ENCODE measurements at regions not wholly inside any gene's neighbourhood (a gene's known extent, or its start where the extent isn't known, plus 50 kb on each side); places are given as distances from the start of the nearest gene placed in this dataset.
A peak's percentile ranks its signal among the peaks of the same experiment; 100 is the strongest.
"Not testable (repeated sequence)": the region's sequence is repeated elsewhere in the genome, so short reads cannot be mapped to it uniquely, and the experiment has no call there.

DNA sequence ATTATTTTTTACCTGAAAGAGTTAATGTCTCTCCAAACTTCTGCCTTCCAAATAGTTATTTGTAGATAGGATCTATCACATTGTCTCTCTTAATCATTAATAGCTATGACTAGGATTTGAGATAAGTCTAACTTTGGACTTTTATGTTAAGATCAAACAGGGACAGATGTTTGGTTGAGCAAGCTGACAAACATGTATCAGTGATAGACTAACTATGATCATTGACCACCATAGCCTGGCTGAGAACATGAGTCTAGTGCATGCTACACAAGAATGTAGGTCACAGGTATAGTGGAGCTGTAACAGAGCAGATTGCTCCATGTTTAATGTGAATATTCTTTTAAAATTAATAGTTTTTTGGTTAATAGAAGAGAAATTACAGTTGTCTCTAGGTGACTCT, 52.0 kb downstream of the SYT15B start:
- not testable (repeated sequence) for H3K4me1 ChIP-seq (ENCODE audit: insufficient read depth, low read length); H3K4me3 ChIP-seq (ENCODE audit: low read length); H3K36me3 ChIP-seq (ENCODE audit: insufficient read depth, low read length); H3K9me3 ChIP-seq (ENCODE audit: insufficient read depth, low read depth, low read length); H3K27me3 ChIP-seq (ENCODE audit: insufficient read depth, low read length); H3K27ac ChIP-seq (ENCODE audit: low read depth, low read length); H3K9ac ChIP-seq (ENCODE audit: low read depth, low read length)

DNA sequence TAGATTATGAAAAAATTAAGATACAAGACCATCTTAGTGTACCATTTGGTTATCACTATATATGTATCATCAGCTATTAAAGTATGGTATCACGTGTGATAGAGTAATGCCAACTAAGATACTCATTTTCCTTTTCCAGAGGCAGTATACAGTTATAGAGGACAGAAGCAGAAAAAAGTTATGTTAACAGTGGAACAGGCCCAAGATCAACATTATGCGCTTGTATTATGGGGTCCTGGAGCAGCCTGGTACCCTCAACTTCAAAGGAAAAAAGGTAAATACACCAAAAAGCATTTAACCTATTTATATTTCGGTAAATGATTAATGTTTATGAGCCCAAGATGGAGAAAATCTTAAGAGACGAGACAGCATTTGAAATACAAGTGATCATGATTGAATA, 52.9 kb downstream of the SYT15B start:
- no CpG with 5 or more reads among the region's 4 CpGs for WGBS
- H3K9ac ChIP-seq (ENCODE audit: low read depth, low read length); H3K36me3 ChIP-seq (ENCODE audit: insufficient read depth, low read length); H3K4me3 ChIP-seq (ENCODE audit: low read length); H3K27ac ChIP-seq (ENCODE audit: low read depth, low read length); H3K4me1 ChIP-seq (ENCODE audit: insufficient read depth, low read length); H3K9me3 ChIP-seq (ENCODE audit: insufficient read depth, low read depth, low read length); H3K27me3 ChIP-seq (ENCODE audit: insufficient read depth, low read length): not testable (repeated sequence)

DNA sequence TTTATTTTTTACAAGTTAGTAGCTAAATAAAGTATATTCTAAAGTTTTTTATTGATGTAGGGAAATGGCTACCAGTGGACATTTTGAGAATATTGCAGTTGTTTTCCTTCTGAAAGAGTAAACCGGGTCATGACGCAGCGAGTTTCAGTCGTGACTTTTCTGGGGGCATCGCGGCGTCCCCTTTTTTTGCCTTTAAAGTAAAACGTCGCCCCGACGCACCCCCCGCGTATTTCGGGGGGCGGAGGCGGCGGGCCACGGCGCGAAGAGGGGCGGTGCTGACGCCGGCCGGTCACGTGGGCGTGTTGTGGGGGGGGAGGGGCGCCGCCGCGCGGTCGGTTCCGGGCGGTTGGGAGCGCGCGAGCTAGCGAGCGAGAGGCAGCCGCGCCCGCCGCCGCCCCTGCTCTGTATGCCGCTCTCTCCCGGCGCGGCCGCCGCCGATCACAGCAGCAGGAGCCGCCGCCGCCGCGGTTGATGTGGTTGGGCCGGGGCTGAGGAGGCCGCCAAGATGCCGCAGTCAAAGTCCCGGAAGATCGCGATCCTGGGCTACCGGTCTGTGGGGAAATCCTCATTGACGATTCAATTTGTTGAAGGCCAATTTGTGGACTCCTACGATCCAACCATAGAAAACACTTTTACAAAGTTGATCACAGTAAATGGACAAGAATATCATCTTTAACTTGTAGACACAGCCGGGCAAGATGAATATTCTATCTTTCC, 57.5 kb downstream of the SYT15B start:
- Histone ChIP-seq H3K9ac (ENCODE audit: low read depth, low read length) (peak overlapping the region; percentile 47; the same call in 1 of the 2 replicates), H3K4me3 (ENCODE audit: low read length) (peak overlapping the region; percentile 47)

DNA sequence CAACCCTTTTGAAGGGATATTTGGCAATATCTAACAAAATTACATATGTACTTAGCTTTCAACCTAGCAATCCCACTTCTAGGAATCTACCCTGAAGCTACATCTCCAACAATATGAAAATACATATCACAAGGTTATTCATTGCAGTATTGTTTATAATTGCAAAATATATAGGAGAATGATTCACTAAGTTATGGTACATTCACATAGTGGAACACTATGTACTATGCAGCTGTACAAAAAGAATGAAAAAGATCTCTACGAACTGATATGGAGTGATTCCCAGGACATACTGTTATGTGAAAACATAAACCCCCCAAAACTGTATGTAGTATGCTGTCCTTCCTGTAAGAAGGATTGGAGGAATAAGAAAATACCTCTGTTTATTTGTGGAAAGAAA, 62.1 kb downstream of the SYT15B start:
- H3K4me3 ChIP-seq (ENCODE audit: low read length); H3K36me3 ChIP-seq (ENCODE audit: insufficient read depth, low read length); H3K4me1 ChIP-seq (ENCODE audit: insufficient read depth, low read length); H3K9me3 ChIP-seq (ENCODE audit: insufficient read depth, low read depth, low read length); H3K27ac ChIP-seq (ENCODE audit: low read depth, low read length); H3K27me3 ChIP-seq (ENCODE audit: insufficient read depth, low read length); H3K9ac ChIP-seq (ENCODE audit: low read depth, low read length): not testable (repeated sequence)
- no CpG with 5 or more reads among the region's 1 CpG for WGBS

More for the DNA sequence above, 57.5 kb downstream of the SYT15B start:
- not testable (repeated sequence) for H3K27me3 ChIP-seq (ENCODE audit: insufficient read depth, low read length); H3K36me3 ChIP-seq (ENCODE audit: insufficient read depth, low read length); H3K4me1 ChIP-seq (ENCODE audit: insufficient read depth, low read length); H3K27ac ChIP-seq (ENCODE audit: low read depth, low read length); H3K9me3 ChIP-seq (ENCODE audit: insufficient read depth, low read depth, low read length)
- no CpG with 5 or more reads among the region's 66 CpGs for WGBS

DNA sequence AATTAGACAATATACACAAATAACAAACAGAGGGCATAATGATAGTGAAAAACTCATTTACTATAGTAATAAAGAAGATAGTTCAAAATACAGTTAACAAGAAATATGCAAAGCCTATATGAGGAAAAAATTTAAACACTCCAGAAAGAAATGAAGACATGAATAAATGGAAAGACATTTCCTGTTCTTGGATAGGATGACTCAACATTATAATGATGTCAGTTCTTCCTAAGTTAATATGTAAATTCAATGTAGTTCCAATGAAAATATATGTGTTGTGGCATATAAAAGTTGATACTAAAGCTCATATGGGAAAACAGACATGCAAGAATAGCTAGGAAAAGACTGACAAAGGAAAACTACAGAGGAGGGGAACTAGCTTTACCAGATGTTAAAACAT, 63.5 kb downstream of the SYT15B start:
- H3K27me3 ChIP-seq (ENCODE audit: insufficient read depth, low read length); H3K9ac ChIP-seq (ENCODE audit: low read depth, low read length); H3K36me3 ChIP-seq (ENCODE audit: insufficient read depth, low read length); H3K4me3 ChIP-seq (ENCODE audit: low read length); H3K9me3 ChIP-seq (ENCODE audit: insufficient read depth, low read depth, low read length); H3K27ac ChIP-seq (ENCODE audit: low read depth, low read length); H3K4me1 ChIP-seq (ENCODE audit: insufficient read depth, low read length): not testable (repeated sequence)

DNA sequence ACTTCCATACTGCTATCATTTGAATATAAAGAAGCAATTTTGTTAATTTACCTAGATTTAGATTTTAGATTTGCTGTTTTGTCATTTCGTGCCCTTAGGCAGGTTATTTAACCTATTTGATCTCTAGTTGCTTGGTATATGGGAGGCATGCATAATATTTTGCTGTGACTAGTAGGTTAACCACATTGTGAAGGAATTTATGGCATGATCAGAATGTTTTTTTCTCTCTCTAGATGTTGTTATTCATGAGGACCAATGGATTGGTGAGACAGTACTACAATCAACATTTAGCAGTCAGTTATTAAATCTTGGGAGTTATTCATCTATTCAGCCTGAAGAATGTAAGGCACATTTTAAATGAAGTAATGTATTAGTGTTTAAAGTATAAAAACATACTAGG, 67.2 kb downstream of the SYT15B start:
- not testable (repeated sequence) for H3K9ac ChIP-seq (ENCODE audit: low read depth, low read length); H3K4me3 ChIP-seq (ENCODE audit: low read length); H3K4me1 ChIP-seq (ENCODE audit: insufficient read depth, low read length); H3K9me3 ChIP-seq (ENCODE audit: insufficient read depth, low read depth, low read length); H3K27ac ChIP-seq (ENCODE audit: low read depth, low read length); H3K27me3 ChIP-seq (ENCODE audit: insufficient read depth, low read length); H3K36me3 ChIP-seq (ENCODE audit: insufficient read depth, low read length)
- no CpG with 5 or more reads among the region's 1 CpG for WGBS

DNA sequence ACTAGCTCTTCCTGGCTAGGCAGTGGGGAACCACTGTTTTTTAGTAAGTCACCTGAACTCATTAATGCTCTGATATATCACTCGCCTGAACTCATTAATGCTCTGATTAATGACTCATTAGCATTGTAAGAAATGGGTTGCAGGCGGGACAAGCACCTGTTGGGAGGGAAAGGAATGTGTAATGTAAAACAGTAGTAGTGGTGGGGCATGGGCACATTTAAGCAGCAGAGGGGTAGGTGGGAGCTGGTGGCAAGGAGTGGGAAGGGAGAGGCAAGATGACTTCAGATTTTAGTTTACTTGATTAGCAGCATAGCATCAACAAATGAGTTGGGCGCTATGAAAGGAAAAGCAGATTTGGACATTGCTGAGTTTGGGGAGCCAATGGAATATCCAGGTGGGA, 68.2 kb downstream of the SYT15B start:
- H3K4me1 ChIP-seq (ENCODE audit: insufficient read depth, low read length); H3K27ac ChIP-seq (ENCODE audit: low read depth, low read length); H3K36me3 ChIP-seq (ENCODE audit: insufficient read depth, low read length); H3K27me3 ChIP-seq (ENCODE audit: insufficient read depth, low read length); H3K9ac ChIP-seq (ENCODE audit: low read depth, low read length); H3K4me3 ChIP-seq (ENCODE audit: low read length); H3K9me3 ChIP-seq (ENCODE audit: insufficient read depth, low read depth, low read length): not testable (repeated sequence)
- no CpG with 5 or more reads among the region's 3 CpGs for WGBS

DNA sequence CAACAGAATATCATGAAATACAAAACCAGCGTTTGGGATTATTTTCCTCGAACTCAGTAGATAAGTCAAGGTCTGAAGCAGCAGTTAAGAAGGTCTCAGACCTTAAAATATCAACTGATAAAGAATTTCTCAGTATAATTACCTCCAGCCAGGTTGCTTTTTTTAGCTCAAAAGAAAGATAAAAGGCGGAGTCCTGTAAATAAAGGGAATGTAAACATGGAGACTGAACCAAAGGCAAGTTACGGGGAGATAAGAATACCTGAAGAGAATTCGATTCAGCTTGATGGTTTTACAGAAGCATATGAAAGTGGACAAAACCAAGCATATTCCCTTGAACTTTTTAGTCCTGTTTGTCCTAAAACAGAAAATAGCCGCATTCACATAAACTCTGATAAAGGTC, 73.1 kb downstream of the SYT15B start:
- H3K4me3 ChIP-seq (ENCODE audit: low read length); H3K4me1 ChIP-seq (ENCODE audit: insufficient read depth, low read length); H3K27me3 ChIP-seq (ENCODE audit: insufficient read depth, low read length); H3K9me3 ChIP-seq (ENCODE audit: insufficient read depth, low read depth, low read length); H3K36me3 ChIP-seq (ENCODE audit: insufficient read depth, low read length); H3K9ac ChIP-seq (ENCODE audit: low read depth, low read length); H3K27ac ChIP-seq (ENCODE audit: low read depth, low read length): not testable (repeated sequence)
- no CpG with 5 or more reads among the region's 6 CpGs for WGBS

DNA sequence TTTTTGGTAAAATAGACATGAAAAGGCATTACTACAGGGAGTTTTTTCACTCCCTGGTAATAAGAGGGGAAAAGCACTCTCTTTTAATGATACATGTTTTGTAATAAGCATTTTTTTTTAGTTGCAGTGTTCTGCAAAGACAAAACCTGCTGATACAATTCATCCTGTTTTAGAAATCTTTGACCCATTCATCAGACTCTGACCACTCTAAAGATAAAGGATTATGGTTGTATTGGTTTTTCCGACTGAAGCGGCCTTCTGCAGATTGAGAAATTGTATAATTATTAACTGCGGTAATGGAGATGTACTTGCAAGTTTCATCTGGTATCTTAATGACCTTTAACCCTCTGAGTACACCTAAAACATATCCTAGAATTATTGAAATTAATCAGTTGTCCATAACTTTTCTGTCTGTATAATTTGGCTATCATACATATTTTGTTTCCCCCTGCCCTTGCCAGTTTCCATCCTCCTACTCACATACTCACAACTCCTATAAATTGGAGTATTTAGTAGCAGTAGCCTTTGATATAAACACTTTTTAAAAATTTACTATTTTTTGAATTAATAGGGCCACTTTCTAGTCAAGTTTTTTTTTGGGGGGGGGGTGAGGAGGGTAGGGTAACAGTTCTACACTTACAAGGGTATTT, 79.4 kb downstream of the SYT15B start:
- not testable (repeated sequence) for H3K9me3 ChIP-seq (ENCODE audit: insufficient read depth, low read depth, low read length); H3K9ac ChIP-seq (ENCODE audit: low read depth, low read length); H3K4me1 ChIP-seq (ENCODE audit: insufficient read depth, low read length); H3K27me3 ChIP-seq (ENCODE audit: insufficient read depth, low read length); H3K36me3 ChIP-seq (ENCODE audit: insufficient read depth, low read length); H3K27ac ChIP-seq (ENCODE audit: low read depth, low read length); H3K4me3 ChIP-seq (ENCODE audit: low read length)
- WGBS: no CpG with 5 or more reads among the region's 3 CpGs

DNA sequence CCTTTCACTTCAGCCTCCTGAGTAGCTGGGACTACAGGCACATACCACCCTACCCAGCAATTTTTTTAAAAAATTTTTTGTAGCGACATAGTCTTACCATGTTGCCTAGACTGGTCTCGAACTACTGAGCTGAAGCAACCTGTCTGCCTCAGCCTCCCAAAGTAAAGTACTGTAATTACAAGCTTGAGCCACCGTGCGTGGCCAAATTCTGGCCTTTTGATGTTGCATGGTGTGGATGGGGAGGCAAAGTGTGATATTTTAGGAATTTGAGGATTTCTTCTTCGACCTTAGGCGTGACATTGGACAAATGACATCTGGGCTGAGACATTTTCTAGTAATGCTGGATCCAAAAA, 81.8 kb downstream of the SYT15B start:
- H3K4me1 ChIP-seq (ENCODE audit: insufficient read depth, low read length); H3K9ac ChIP-seq (ENCODE audit: low read depth, low read length); H3K36me3 ChIP-seq (ENCODE audit: insufficient read depth, low read length); H3K9me3 ChIP-seq (ENCODE audit: insufficient read depth, low read depth, low read length); H3K27ac ChIP-seq (ENCODE audit: low read depth, low read length); H3K27me3 ChIP-seq (ENCODE audit: insufficient read depth, low read length); H3K4me3 ChIP-seq (ENCODE audit: low read length): not testable (repeated sequence)
- no CpG with 5 or more reads among the region's 6 CpGs for WGBS

DNA sequence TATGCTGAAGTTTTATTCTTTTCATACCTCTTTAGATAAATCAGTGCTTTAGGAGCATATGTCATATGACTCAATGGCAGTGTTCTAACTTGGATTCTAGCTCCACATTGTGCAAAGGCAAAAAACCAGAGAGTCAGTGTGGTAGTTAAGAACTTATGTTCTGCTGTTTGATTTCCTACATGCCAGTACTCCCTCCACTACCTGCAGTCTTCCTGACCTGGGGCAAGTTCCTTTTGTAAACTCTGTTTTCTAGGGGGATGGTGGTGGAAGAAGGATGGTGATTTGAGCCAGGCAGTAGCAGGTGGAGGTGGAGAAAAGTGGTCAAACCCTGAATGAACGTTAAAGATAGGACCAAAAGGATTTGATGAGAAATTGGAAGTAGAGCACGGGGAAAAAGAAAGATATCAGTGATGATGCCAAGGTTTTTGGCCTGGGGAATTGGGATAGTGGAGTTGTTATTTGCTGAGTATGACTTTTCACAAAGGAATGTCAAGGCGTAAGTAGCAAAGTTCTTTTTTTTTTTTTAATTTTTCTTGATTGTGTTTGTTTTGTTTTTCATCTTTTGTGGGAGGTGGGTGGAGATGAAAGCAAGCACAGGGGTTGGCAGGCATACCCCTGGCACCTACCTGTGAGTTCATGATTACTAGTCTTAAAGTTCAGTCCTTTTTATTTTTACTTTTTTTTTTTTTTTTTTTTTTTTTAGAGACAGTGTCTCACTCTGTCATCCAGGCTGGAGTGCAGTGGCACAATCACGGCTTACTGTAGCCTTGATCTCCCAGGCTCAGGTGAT, 82.3 kb downstream of the SYT15B start:
- not testable (repeated sequence) for H3K27ac ChIP-seq (ENCODE audit: low read depth, low read length); H3K36me3 ChIP-seq (ENCODE audit: insufficient read depth, low read length)
- 92% methylated on average over 2 of the region's 4 CpGs for WGBS

More for the DNA sequence above, 82.3 kb downstream of the SYT15B start:
- not testable (repeated sequence) for H3K4me1 ChIP-seq (ENCODE audit: insufficient read depth, low read length); H3K9ac ChIP-seq (ENCODE audit: low read depth, low read length); H3K27me3 ChIP-seq (ENCODE audit: insufficient read depth, low read length); H3K4me3 ChIP-seq (ENCODE audit: low read length); H3K9me3 ChIP-seq (ENCODE audit: insufficient read depth, low read depth, low read length)

Data from HUES64 (cell line).